ENCODE measurements at regions not wholly inside any gene's neighbourhood (a gene's known extent, or its start where the extent isn't known, plus 50 kb on each side); places are given as distances from the start of the nearest gene placed in this dataset.
A peak's percentile ranks its signal among the peaks of the same experiment; 100 is the strongest.

- 72 to 87% (median 79%) methylated on average over 5 of the region's 5 CpGs for WGBS, 5 donors
- DNase-seq, result peak; percentile 59
- no peaks in the 10 kb centered on the region for H3K36me3 ChIP-seq
- no peak for TF ChIP-seq POLR2AphosphoS5 (IDR thresholded peaks at IDR 0.05)
- no peak for TF ChIP-seq POLR2A (IDR thresholded peaks at IDR 0.05)
- TF ChIP-seq CTCF (IDR thresholded peaks at IDR 0.05 in 8 of 11, conservative IDR thresholded peaks at IDR 0.05 in 3 of 11), result no peak
- no peaks in the 10 kb centered on the region for H3K4me1 ChIP-seq
- H3K27me3 ChIP-seq (replicated peaks in 1 of 7), result peaks cover 0 to 68% (median 0%) of the 10 kb centered on the region in 7 donors
- no peak overlapping the region for H3K27ac ChIP-seq
- intact Hi-C loops (cut with DNase I; ENCODE audit: low total_unique reads), result no loop called here
- H3K4me3 ChIP-seq, result no peak overlapping the region
- H3K9me3 ChIP-seq, result no peaks in the 10 kb centered on the region
Measured at GRCh38 chr3:127393131-127393820, 105.4 kb upstream of the PRR20G start.

GRCh38 chr3:127392156-127392490, 104.3 kb upstream of the PRR20G start:
- WGBS, 5 donors, result 65 to 91% (median 78%) methylated on average over 3 to 8 of the region's 8 CpGs
- Histone ChIP-seq H3K27ac (no peak overlapping the region), H3K36me3 (no peaks in the 10 kb centered on the region)

GRCh38 chr3:127391436-127392155, 103.8 kb upstream of the PRR20G start:
- Histone ChIP-seq H3K27ac (no peak overlapping the region), H3K36me3 (no peaks in the 10 kb centered on the region), H3K4me1 (no peaks in the 10 kb centered on the region), H3K4me3 (no peak overlapping the region), H3K27me3 (replicated peaks in 1 of 7) (peaks cover 0 to 73% (median 0%) of the 10 kb centered on the region in 7 donors), H3K9me3 (no peaks in the 10 kb centered on the region)
- intact Hi-C loops (cut with DNase I; ENCODE audit: low total_unique reads), result no loop called here
- DNase-seq, result peak; percentile 58
- TF ChIP-seq POLR2AphosphoS5 (IDR thresholded peaks at IDR 0.05) (no peak), CTCF (IDR thresholded peaks at IDR 0.05 in 8 of 11, conservative IDR thresholded peaks at IDR 0.05 in 3 of 11) (no peak), POLR2A (IDR thresholded peaks at IDR 0.05) (no peak)
- WGBS, 5 donors, result 70 to 74% (median 72%) methylated on average over 10 to 14 of the region's 14 CpGs

More at GRCh38 chr3:127392156-127392490, 104.3 kb upstream of the PRR20G start:
- no peaks in the 10 kb centered on the region for H3K4me1 ChIP-seq
- no peaks in the 10 kb centered on the region for H3K9me3 ChIP-seq
- peaks cover 0 to 78% (median 0%) of the 10 kb centered on the region in 7 donors for H3K27me3 ChIP-seq (replicated peaks in 1 of 7)
- intact Hi-C loops (cut with DNase I; ENCODE audit: low total_unique reads), result no loop called here
- DNase-seq, result peak; percentile 41
- no peak for TF ChIP-seq POLR2AphosphoS5 (IDR thresholded peaks at IDR 0.05)
- TF ChIP-seq POLR2A (IDR thresholded peaks at IDR 0.05), result no peak
- no peak for TF ChIP-seq CTCF (IDR thresholded peaks at IDR 0.05 in 8 of 11, conservative IDR thresholded peaks at IDR 0.05 in 3 of 11)
- no peak overlapping the region for H3K4me3 ChIP-seq

- intact Hi-C loops (cut with DNase I; ENCODE audit: low total_unique reads), result no loop called here
- WGBS, 5 donors, result 70 to 83% (median 72%) methylated on average over 12 to 15 of the region's 15 CpGs
- Histone ChIP-seq H3K27me3 (replicated peaks in 1 of 7) (peaks cover 0 to 68% (median 0%) of the 10 kb centered on the region in 7 donors), H3K4me3 (no peak overlapping the region), H3K36me3 (no peaks in the 10 kb centered on the region), H3K9me3 (no peaks in the 10 kb centered on the region), H3K27ac (no peak overlapping the region), H3K4me1 (no peaks in the 10 kb centered on the region)
- no peak for TF ChIP-seq POLR2A (IDR thresholded peaks at IDR 0.05)
- no peak for TF ChIP-seq CTCF (IDR thresholded peaks at IDR 0.05 in 8 of 11, conservative IDR thresholded peaks at IDR 0.05 in 3 of 11)
- TF ChIP-seq POLR2AphosphoS5 (IDR thresholded peaks at IDR 0.05), result no peak
- peak; percentile 65 for DNase-seq
Measured at GRCh38 chr3:127390365-127391025, 102.6 kb upstream of the PRR20G start.
